ENCODE measurements at regions not wholly inside any gene's neighbourhood (a gene's known extent, or its start where the extent isn't known, plus 50 kb on each side); places are given as distances from the start of the nearest gene placed in this dataset.

- DNase-seq, result no peak
Measured at GRCh38 chr1:87834151-87834550, 505.5 kb downstream of the LMO4 start.

GRCh38 chr1:87834941-87835340, 506.3 kb downstream of the LMO4 start:
- Histone ChIP-seq H3K27ac (no peak overlapping the region), H3K27me3 (replicated peaks) (no peaks in the 10 kb centered on the region), H3K36me3 (replicated peaks) (no peaks in the 10 kb centered on the region), H3K4me3 (ENCODE audit: low read depth, low read length) (no peak overlapping the region)
- in situ Hi-C loops (cut with HindIII; ENCODE audit: low pct_ligation_motif_present, low sequenced_read_pairs), result no loop called here
- DNase-seq, result no peak
- no peak for TF ChIP-seq CTCF (IDR thresholded peaks at IDR 0.05; ENCODE audit: low read depth, low read length, missing control alignments)

More at GRCh38 chr1:87834151-87834550, 505.5 kb downstream of the LMO4 start:
- H3K4me3 ChIP-seq (ENCODE audit: low read depth, low read length), result no peak overlapping the region
- TF ChIP-seq CTCF (IDR thresholded peaks at IDR 0.05; ENCODE audit: low read depth, low read length, missing control alignments), result no peak
- in situ Hi-C loops (cut with HindIII; ENCODE audit: low pct_ligation_motif_present, low sequenced_read_pairs), result no loop called here
- H3K27me3 ChIP-seq (replicated peaks), result no peaks in the 10 kb centered on the region
- no peaks in the 10 kb centered on the region for H3K36me3 ChIP-seq (replicated peaks)
- H3K27ac ChIP-seq, result no peak overlapping the region

GRCh38 chr1:87840767-87841166, 512.1 kb downstream of the LMO4 start:
- H3K27ac ChIP-seq, result no peak overlapping the region
- H3K4me3 ChIP-seq (ENCODE audit: low read depth, low read length), result no peak overlapping the region
- no peaks in the 10 kb centered on the region for H3K36me3 ChIP-seq (replicated peaks)
- no peak for DNase-seq
- in situ Hi-C loops (cut with HindIII; ENCODE audit: low pct_ligation_motif_present, low sequenced_read_pairs), result no loop called here
- H3K27me3 ChIP-seq (replicated peaks), result no peaks in the 10 kb centered on the region
- TF ChIP-seq CTCF (IDR thresholded peaks at IDR 0.05; ENCODE audit: low read depth, low read length, missing control alignments), result no peak

GRCh38 chr1:87841332-87841731, 512.7 kb downstream of the LMO4 start:
- Histone ChIP-seq H3K27me3 (replicated peaks) (no peaks in the 10 kb centered on the region), H3K36me3 (replicated peaks) (no peaks in the 10 kb centered on the region), H3K4me3 (ENCODE audit: low read depth, low read length) (no peak overlapping the region), H3K27ac (no peak overlapping the region)
- TF ChIP-seq CTCF (IDR thresholded peaks at IDR 0.05; ENCODE audit: low read depth, low read length, missing control alignments), result no peak
- in situ Hi-C loops (cut with HindIII; ENCODE audit: low pct_ligation_motif_present, low sequenced_read_pairs), result no loop called here
- no peak for DNase-seq

- no peak overlapping the region for H3K4me3 ChIP-seq (ENCODE audit: low read depth, low read length)
- TF ChIP-seq CTCF (IDR thresholded peaks at IDR 0.05; ENCODE audit: low read depth, low read length, missing control alignments), result no peak
- H3K36me3 ChIP-seq (replicated peaks), result no peaks in the 10 kb centered on the region
- H3K27me3 ChIP-seq (replicated peaks), result no peaks in the 10 kb centered on the region
- in situ Hi-C loops (cut with HindIII; ENCODE audit: low pct_ligation_motif_present, low sequenced_read_pairs), result no loop called here
- no peak for DNase-seq
- H3K27ac ChIP-seq, result no peak overlapping the region
Measured at GRCh38 chr1:87842156-87842555, 513.5 kb downstream of the LMO4 start.

GRCh38 chr1:87844251-87844650, 515.6 kb downstream of the LMO4 start:
- no peak overlapping the region for H3K27ac ChIP-seq
- H3K27me3 ChIP-seq (replicated peaks), result no peaks in the 10 kb centered on the region
- H3K4me3 ChIP-seq (ENCODE audit: low read depth, low read length), result no peak overlapping the region
- DNase-seq, result no peak
- no peak for TF ChIP-seq CTCF (IDR thresholded peaks at IDR 0.05; ENCODE audit: low read depth, low read length, missing control alignments)
- in situ Hi-C loops (cut with HindIII; ENCODE audit: low pct_ligation_motif_present, low sequenced_read_pairs), result no loop called here
- H3K36me3 ChIP-seq (replicated peaks), result no peaks in the 10 kb centered on the region

Data from brain microvascular endothelial cell (primary cell).